NCI-H146 treated with DMSO at 0.1 percent for 48 hours (cell line): ENCODE measurements at regions not wholly inside any gene's neighbourhood (a gene's known extent, or its start where the extent isn't known, plus 50 kb on each side); places are given as distances from the start of the nearest gene placed in this dataset.

ENCODE experiments used
- DNase-seq: peaks from one replicate; lab custom pipeline; 2025; ENCODE audit not compliant: unreplicated experiment; lab: John Stamatoyannopoulos, UW

DNA sequence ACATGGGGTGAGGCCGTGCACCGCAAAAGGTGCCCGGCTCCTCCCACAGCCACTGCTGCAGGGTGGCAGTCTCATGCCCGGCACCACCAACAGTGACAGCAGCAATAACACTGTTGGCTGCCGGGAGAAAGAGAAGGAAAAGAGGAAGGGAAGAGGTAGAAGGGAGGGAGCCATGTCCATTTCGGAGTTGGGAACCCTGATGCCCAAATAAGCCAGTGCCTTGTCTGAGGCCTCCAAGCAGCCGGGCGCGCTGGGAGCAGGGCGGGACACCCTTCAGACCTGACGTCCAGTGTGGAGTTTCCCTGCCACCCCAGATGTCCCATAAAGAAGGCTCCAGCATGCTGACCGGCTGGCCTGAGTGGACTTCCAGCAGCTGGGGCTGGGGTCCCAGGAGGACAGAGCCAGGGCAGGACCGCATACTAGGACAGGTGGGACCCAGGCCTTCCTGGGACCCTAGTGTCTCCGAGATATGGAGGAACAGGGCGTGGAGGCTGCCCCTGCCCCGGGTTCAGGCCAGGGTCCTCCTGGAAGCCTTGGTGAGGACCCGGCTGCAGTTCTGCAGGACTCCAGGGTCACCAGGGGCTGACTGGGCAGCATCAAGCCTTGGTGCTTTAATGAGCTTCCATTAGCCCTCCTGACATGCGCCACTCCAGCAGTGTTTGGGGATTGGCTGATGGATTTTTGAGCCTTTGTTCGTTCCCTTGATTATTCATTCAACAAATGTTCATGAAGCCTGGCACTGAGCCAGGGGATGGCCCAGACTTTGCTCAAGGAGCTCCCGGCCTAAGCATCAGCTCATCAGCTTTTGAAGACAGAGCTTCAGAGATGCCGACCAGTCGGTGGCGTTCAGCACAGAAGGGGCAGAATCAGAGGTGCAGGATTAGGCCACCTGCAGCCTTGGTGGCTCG is 223.6 kb upstream of the CIBAR2 start:
- DNase-seq = no peak

DNA sequence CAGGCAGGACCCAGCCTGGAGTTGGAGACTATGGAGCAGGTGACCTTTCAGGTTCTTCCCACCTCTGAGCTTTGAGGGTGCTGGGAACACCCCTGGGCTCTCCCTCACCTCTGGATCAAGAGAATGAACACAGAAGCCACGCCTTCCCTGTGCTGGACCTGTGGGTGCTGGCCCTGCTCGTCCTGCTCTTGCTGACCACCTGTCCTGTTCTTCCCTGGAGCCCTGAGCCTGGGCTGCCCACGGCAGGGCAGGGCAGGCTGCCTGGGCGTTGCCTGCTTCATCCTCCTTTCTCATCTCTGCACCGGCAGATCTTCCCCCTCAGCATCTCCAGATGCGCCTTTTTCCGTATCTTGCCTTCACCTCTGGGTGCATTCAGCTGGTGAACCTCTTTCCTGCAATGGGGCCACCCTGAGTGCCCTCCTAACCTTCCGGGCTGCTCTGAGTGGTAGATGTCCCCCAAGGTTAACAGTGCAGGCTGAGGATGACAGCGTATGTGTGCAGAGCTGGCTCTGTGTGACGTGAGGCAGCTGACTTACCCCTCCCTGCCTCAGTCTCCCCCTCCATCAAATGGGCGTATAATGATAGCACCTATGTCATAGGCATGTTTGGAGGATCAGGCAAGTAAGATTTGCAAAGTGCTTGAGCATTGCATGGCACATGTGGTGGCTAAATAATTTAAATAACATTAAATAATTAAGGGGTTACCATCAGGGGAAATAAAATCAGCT is 225.8 kb upstream of the CIBAR2 start:
- no peak for DNase-seq

DNA sequence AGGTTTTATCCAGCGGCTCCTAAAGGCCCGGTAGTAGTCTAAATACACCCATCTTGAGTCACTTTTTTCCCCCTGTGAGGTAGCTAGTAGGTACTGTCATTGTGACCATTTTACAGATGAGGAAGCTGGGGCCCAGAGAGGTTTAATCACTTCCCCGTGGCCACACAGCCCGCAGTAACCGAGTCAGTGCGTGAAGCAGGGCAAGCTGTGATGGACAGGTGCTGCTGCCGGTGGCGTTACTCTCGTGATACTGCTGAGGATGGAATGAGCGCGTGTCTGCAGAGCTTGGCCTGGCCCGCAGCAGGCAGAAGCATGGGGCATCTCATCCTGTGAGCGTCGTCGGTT is 226.3 kb upstream of the CIBAR2 start:
- no peak for DNase-seq

- no peak for DNase-seq
These were observed 226.9 kb upstream of the CIBAR2 start for GRCh38 chr16:85338989-85339685.

GRCh38 chr16:85341972-85342695 is 229.9 kb upstream of the CIBAR2 start:
- DNase-seq = no peak

GRCh38 chr16:85344502-85345128 is 232.3 kb upstream of the CIBAR2 start:
- no peak for DNase-seq

DNA sequence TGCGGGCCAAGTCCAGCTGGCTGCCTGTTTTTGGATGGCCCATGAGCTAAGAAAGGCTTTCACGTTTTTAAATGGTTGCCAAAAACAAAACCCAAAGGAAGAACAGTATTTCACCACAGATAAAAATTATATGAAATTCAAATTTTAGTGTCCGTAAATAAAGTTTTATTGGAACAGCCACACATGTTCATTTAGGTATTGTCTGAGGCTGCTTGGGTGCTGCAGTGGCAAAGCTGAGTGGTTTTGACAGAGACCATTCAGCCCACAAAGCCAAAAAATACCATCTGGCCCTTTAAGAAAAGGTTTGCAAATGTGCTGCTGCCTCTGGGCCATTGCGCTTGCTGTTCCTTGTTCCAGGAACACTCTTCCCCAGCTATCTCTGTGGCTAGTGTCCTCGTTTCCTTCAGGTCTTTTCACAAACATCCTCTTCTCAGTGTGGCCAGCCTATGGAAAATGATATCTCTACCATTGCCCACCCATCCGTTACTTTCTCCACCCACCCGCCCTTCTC is 232.9 kb upstream of the CIBAR2 start:
- DNase-seq = no peak

DNA sequence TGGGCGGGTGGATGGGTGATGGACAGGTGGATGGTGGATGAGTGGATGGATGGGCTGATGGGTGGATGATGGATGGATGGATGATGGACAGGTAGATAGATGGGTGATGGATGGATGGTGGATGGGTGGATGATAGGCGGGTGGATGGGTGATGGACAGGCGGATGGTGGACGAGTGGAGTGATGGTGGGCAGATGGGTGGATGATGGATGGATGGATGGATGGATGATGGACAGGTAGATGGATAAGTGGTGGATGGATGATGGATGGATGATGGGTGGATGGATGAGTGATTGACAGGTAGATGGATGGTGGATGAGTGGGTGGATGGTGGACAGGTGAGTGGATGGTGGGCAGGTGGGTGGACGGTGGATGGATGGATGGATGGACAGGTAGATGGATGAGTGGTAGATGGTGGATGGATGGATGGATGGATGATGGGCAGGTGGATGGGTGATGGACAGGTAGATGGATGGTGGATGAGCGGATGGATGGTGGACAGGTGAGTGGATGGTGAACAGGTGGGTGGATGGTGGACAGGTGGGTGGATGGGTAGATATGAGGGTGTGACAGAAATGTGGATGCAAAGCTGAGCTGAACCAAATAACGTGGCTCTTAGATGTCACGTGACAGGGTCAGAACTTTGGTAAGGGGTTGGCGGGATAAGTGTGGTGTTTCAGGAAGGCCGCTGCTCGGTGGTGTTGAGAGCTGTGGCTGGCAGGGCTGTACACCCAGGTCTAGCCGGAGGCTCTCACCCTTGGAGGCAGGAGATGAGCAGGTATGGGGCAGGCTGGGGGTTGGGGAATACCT is 234.3 kb upstream of the CIBAR2 start:
- no peak for DNase-seq

- DNase-seq = no peak
These were observed 234.9 kb upstream of the CIBAR2 start for GRCh38 chr16:85347213-85347591.

- no peak for DNase-seq
These were observed 236.0 kb upstream of the CIBAR2 start for GRCh38 chr16:85348065-85348840.

DNA sequence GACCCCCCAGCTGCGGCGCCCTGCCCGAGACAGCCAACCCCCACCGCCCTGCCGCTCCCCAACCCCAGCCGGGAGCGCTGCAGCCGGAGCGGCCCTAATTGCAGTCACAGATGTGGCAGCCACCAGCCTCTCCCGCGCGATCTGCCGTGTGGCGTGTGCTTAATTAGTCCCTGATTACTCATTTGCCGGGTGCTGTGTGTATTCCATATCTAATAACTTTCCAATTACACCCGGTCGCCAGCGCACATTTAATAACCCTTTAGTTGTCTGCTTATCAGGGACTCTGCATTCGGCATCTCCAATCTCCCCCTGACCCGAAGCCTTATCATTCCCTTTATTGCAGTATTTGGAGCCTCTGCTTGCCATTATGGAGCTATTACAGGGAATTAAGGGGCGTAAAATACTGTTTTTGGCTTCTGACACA is 236.7 kb upstream of the CIBAR2 start:
- DNase-seq = peak; percentile 2

- no peak for DNase-seq
These were observed 237.3 kb upstream of the CIBAR2 start for GRCh38 chr16:85349365-85350145.

- no peak for DNase-seq
These were observed 238.0 kb upstream of the CIBAR2 start for GRCh38 chr16:85350146-85350728.

DNA sequence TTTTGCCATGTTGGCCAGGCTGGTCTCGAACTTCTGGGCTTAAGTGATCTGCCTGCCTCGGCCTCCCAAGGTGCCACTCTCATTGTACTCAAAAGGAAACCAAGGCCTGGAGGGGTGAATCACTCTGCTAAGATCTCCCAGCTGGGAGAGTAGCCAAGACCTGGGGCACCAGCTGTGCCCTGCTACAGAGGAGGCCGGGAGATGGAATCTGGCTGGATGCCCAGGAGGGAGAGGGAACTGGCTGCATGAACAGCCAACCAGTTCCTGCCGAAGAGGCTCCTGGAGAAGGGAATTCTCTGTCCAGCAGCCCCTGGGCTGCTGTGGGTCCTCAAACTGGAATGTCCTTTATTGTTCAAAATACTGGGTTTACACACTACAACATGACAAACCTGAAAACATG is 238.7 kb upstream of the CIBAR2 start:
- peak; percentile 3 for DNase-seq

DNA sequence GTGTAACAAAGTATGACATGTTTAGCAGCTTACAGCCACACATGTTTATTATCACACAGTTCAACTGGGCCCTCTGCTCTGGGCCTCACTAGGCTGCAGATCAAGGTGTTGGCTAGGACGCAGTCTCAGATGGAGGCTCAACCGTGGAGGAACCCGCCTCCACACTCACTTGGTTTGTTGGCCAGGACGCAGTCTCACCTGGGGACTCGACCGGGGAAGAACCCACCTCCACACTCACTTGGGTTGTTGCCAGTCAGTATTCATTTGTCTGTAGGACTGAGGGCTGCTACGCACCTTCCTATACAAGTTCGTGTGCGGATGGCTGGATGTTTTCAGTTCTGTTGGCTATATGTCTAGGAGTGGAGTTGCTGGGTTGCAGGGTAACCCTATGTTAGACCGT is 240.7 kb upstream of the CIBAR2 start:
- no peak for DNase-seq

DNA sequence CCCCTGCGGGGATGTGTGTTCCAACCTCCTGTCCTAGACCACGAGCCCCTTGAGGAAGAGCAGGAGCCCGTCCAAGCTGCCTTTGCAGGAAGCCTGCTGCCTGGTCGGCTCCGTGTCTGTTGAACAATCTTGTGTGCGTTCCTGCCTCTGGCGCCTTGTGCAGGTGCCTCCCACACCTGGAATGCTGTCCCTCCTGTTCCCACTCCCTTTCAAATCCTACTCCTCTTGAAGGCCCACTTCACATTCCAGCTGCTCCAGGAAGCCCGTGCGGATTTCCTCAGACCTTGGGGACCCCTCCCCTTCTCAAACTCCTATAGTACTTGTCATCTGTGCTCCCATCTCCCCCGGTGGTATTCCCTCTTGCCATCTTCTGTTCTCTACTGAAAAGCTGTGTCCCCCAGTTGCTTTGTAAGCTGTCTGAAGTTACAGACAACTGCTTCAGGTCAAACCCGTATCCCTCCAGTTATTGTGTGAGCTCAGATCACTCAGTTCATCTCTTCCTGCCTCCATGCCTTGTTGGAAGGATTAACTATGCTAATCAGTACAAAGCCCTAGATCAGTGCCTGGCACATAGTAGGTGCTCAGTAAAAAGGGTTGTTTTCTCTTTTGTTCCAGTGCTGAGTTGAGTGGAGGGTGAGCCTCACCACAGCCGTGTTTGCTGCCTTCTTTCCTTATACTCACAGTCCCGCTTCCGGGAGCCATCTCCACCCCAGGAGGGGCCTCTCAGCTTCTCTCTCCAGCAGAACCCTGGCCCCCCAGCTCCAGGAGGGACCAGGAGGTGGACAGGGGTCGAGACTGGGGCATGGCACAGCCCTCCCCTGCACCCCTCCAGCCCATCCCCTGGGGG is 241.8 kb upstream of the CIBAR2 start:
- DNase-seq = no peak
